SK-N-MC (cell line): ENCODE measurements at regions not wholly inside any gene's neighbourhood (a gene's known extent, or its start where the extent isn't known, plus 50 kb on each side); places are given as distances from the start of the nearest gene placed in this dataset.
"Not testable (repeated sequence)": the region's sequence is repeated elsewhere in the genome, so short reads cannot be mapped to it uniquely, and the experiment has no call there.

Source experiments
- DNase-seq: peaks from one replicate; pipeline ENCODE4 v3.0.0-alpha.2; 2011; ENCODE audit warnings: low read depth, low spot score
- H3K27ac ChIP-seq: fragments of 200-600 bp; sonication (generic); 2 replicates; pipeline ENCODE4 v1.5.1; 2016; ENCODE audit warnings: mixed run types
- H3K36me3 ChIP-seq: fragments of 200-600 bp; sonication (generic); 2 replicates; pipeline ENCODE4 v1.6.1; 2017; ENCODE audit warnings: antibody characterized with exemption, low read length, mixed read lengths; ENCODE audit not compliant: insufficient read depth
- H3K4me3 ChIP-seq: fragments of 200-600 bp; sonication (generic); 2 replicates; pipeline ENCODE4 v1.5.1; 2016
- H3K9ac ChIP-seq: fragments of 200-600 bp; sonication (generic); 2 replicates; pipeline ENCODE4 v1.8.0; 2017; ENCODE audit warnings: mixed run types, mixed read lengths; ENCODE audit not compliant: insufficient read length
- H3K9me3 ChIP-seq: fragments of 200-600 bp; sonication (generic); 2 replicates; pipeline ENCODE4 v1.6.1; 2017; ENCODE audit warnings: low read depth, mild to moderate bottlenecking, antibody characterized with exemption, low read length, moderate library complexity, mixed read lengths
- EZH2 ChIP-seq: fragments of 200-600 bp; sonication (generic); IDR thresholded peaks from one replicate; pipeline ENCODE4 v1.6.1; 2017; ENCODE audit warnings: antibody characterized with exemption
- FOXP2 ChIP-seq: optimal IDR thresholded peaks from 2 replicates; pipeline ENCODE3; 2011; ENCODE audit warnings: mild to moderate bottlenecking, moderate library complexity; ENCODE audit not compliant: insufficient read depth; ENCODE audit errors: extremely low read length, control extremely low read depth
- POLR2AphosphoS5 ChIP-seq: IDR thresholded peaks from 2 replicates; pipeline ENCODE4 v1.6.1; 2012; ENCODE audit warnings: mild to moderate bottlenecking, low read depth, low read length, borderline replicate concordance

DNA sequence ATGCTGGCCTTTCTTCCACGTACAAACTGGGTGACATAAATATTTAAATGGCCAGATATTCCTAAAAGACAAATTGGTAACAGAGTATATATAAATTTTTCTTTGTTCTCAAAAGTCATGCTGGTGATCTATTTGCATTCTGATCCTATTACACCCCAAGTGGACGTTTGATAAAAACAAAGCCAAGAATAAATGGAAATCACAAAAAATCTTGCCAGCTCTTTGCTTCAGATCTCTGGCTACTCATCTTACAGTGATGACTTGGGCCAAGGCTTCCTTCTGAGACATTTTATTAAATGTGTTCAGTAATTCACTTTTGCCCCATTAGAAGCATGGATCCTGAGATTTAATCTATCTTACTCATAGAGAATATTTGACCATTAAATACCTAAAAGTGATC lies 444.3 kb upstream of the PIK3R1 start:
- TF ChIP-seq FOXP2 (no peak), POLR2AphosphoS5 (no peak), EZH2 (no peak)
- Histone ChIP-seq H3K4me3 (no peak overlapping the region), H3K9me3 (no peaks in the 10 kb centered on the region), H3K27ac (no peak overlapping the region), H3K36me3 (no peaks in the 10 kb centered on the region), H3K9ac (no peak overlapping the region)
- DNase-seq: no peak

DNA sequence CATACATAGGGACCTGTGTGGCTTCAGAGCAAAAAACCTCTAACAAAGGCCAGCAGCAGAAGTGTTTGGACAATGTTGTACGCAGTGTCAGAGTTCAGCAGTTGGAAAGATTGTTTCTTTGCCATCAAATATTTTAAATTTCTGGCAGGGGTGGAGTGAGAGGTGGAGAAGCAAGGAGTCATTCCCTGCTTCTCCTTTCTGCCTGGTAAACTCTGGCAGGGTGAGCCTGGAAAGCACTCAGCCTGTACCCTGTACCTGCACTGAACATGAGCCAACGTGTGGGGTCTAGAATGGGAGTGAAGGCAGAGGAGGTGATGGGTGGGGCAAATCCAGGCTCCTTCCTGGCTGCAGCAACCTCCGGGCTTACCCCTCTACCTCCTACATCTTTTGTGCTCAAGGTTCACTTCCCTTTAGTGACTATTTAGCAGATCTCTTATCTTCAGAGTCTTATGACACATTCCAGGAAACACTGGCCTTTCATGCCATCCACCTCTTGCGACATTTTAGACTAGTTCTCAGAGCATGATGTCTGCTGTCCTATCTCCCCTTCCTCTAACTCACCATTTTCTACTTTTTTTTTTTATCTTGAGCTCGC lies 445.0 kb upstream of the PIK3R1 start:
- TF ChIP-seq POLR2AphosphoS5 (no peak), EZH2 (no peak), FOXP2 (no peak)
- no peak overlapping the region for H3K9ac ChIP-seq
- H3K36me3 ChIP-seq: no peaks in the 10 kb centered on the region
- no peak overlapping the region for H3K4me3 ChIP-seq
- no peaks in the 10 kb centered on the region for H3K9me3 ChIP-seq
- no peak for DNase-seq
- H3K27ac ChIP-seq: no peak overlapping the region

DNA sequence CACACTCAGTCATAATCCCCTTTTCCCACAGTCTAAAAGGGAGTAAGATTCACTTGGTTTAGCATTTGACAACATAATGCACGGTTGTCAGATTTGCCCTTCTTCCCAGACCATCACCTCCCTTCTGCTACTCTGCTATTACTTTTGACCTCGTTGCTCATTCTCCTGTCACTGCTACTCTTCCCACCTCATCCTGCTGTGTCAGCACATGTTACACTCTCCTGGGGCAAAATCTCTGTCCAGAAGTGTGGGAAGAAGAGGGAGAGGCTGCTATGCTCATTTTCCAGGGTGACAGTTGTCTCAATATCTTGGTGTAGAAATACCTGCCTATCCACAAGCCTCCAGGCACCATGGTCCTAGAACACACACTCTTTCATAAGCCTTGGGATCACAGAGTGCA lies 449.9 kb upstream of the PIK3R1 start:
- Histone ChIP-seq H3K9me3 (no peaks in the 10 kb centered on the region), H3K4me3 (no peak overlapping the region), H3K36me3 (no peaks in the 10 kb centered on the region), H3K27ac (no peak overlapping the region), H3K9ac (no peak overlapping the region)
- TF ChIP-seq EZH2: no peak
- TF ChIP-seq POLR2AphosphoS5: no peak
- TF ChIP-seq FOXP2: no peak
- no peak for DNase-seq

DNA sequence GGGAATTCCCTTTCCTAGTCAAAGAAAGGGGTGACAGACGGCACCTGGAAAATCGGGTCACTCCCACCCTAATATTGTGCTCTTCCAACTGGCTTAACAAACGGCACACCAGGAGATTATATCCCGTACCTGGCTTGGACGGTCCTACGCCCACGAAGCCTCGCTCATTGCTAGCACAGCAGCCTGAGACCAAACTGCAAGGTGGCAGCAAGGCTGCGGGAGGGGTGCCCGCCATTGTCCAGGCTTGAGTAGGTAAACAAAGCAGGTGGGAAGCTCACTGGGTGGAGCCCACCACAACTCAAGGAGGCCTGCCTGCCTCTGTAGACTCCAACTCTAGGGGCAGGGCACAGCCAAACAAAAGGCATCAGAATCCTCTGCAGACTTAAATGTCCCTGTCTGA lies 457.8 kb upstream of the PIK3R1 start:
- not testable (repeated sequence) for H3K36me3 ChIP-seq, DNase-seq, H3K27ac ChIP-seq, H3K4me3 ChIP-seq, H3K9me3 ChIP-seq, H3K9ac ChIP-seq

DNA sequence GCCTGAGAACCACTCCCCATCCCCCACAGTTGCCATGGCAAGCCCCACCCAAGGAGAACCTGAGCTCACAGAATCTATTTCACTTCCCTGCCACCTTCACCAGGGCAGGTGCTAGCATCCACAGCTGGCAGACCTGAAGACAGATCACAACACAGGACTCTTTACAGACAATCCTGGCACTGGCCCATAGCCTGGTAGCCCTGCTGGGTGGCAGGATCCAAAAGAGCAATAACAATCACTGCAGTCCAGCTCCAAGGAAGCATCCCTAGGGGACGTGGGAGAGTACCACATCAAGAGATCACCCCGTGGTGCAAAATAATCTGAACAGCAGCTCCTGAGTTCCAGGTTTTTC lies 463.2 kb upstream of the PIK3R1 start:
- Histone ChIP-seq H3K9me3 (no peaks in the 10 kb centered on the region), H3K4me3 (no peak overlapping the region), H3K9ac (no peak overlapping the region), H3K27ac (no peak overlapping the region), H3K36me3 (no peaks in the 10 kb centered on the region)
- TF ChIP-seq EZH2: no peak
- no peak for TF ChIP-seq POLR2AphosphoS5
- TF ChIP-seq FOXP2: no peak
- no peak for DNase-seq

DNA sequence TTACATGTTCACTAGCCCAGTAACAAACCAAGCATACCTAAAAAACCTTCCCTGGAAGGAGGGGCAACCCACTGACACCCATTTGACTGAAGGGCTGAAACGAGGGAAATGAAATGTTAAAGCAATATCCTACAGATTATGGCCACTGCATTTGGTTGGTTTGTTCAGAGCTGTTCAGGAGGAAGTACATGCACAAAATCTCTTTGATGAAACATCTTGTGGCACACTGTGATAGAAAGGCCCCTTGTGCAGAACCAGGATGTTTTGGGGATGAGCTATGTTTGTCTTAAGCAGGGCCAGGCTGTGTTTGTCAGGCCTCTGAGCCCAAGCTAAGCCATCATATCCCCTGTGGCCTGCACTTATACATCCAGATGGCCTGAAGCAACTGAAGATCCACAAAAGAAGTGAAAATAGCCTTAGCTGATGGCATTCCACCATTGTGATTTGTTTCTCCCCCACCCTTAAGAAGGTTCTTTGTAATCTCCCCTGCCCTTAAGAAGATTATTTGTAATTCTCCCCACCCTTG lies 467.3 kb upstream of the PIK3R1 start:
- TF ChIP-seq FOXP2: no peak
- TF ChIP-seq EZH2: no peak
- TF ChIP-seq POLR2AphosphoS5: no peak
- Histone ChIP-seq H3K4me3 (no peak overlapping the region), H3K27ac (no peak overlapping the region), H3K9me3 (no peaks in the 10 kb centered on the region), H3K9ac (no peak overlapping the region), H3K36me3 (no peaks in the 10 kb centered on the region)
- DNase-seq: no peak

DNA sequence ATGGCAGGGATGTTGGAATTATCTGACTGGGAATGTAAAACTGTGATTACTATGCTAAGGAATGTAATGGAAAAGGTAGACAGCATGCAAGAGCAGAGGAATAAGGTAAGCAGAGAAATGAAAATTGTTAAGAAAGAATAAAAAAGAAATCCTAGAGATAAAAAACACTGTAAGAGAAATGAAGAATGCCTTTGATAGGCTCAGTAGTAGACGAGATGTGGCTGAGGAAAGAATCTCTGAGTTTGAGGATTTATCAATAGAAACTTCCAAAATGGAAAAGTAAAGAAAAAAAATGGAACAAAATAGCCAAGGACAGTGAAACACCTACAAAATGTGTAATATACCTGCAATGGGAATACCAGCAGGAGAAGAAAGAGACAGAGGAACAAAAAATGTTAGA lies 468.5 kb upstream of the PIK3R1 start:
- Histone ChIP-seq H3K4me3 (no peak overlapping the region), H3K9me3 (no peaks in the 10 kb centered on the region), H3K9ac (no peak overlapping the region), H3K27ac (no peak overlapping the region), H3K36me3 (no peaks in the 10 kb centered on the region)
- TF ChIP-seq EZH2 (no peak), FOXP2 (no peak), POLR2AphosphoS5 (no peak)
- no peak for DNase-seq

DNA sequence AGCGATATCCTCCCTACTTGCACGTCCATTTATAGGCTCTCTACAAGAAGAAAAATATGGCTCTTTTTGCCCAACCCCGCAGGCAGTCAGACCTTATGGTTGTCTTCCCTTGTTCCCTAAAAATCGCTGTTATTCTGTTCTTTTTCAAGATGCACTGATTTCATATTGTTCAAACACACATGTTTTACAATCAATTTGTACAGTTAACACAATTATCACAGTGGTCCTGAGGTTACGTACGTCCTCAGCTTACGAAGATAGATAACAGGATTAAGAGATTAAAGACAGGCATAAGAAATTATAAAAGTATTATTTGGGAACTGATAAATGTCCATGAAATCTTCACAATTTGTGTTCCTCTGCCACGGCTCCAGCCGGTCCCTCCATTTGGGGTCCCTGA lies 468.9 kb upstream of the PIK3R1 start:
- H3K9ac ChIP-seq, H3K4me3 ChIP-seq, H3K9me3 ChIP-seq, H3K27ac ChIP-seq, DNase-seq, H3K36me3 ChIP-seq: not testable (repeated sequence)

DNA sequence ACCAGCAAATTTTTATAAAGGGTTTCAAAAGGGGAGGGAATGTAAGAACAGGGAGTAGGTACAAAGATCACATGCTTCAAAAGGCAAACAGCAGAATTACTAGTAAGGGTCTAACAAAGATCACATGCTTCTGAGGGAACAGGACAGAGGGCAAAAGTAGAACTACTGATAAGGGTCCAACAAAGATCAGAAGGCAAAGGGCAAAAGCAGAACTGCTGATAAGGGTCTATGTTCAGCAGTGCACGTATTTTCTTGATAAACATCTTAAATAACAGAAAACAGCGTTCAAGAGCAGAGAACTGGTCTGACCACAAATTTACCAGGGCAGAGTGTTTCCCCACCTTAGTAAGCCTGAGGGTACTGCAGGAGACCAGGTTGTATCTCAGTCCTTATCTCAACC lies 469.5 kb upstream of the PIK3R1 start:
- Histone ChIP-seq H3K9ac (no peak overlapping the region), H3K9me3 (no peaks in the 10 kb centered on the region), H3K4me3 (no peak overlapping the region), H3K36me3 (no peaks in the 10 kb centered on the region), H3K27ac (no peak overlapping the region)
- TF ChIP-seq FOXP2: no peak
- no peak for TF ChIP-seq EZH2
- DNase-seq: no peak

DNA sequence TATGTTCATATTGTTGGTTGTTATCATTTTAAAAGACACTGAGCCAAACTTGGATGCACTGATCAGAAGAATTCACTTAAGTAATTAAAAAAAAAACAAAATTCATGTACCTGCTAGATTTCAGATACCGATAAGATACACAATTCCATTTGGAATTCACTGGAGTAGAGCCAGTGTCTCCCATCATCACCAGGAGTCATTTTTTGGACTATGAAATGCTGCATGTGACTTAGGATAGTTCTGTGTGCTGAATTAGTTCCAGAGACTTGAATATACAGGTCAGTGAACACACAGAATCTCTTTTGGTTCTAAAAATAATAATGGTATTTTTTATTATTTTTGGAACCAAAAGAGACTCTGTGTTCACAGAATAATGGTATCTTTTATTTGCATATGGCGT lies 482.6 kb upstream of the PIK3R1 start:
- TF ChIP-seq POLR2AphosphoS5 (no peak), EZH2 (no peak), FOXP2 (no peak)
- no peak overlapping the region for H3K27ac ChIP-seq
- no peak for DNase-seq
- H3K9me3 ChIP-seq: no peaks in the 10 kb centered on the region
- H3K9ac ChIP-seq: no peak overlapping the region
- no peaks in the 10 kb centered on the region for H3K36me3 ChIP-seq
- H3K4me3 ChIP-seq: no peak overlapping the region
